T-helper 2 cell (primary cell): ENCODE measurements at regions not wholly inside any gene's neighbourhood (a gene's known extent, or its start where the extent isn't known, plus 50 kb on each side); places are given as distances from the start of the nearest gene placed in this dataset.

Experiments
- DNase-seq, 5 experiments: peaks; one replicate each; pipeline versions ENCODE4 v3.0.0 to v3.0.0-alpha.2; 2012 to 2022

DNA sequence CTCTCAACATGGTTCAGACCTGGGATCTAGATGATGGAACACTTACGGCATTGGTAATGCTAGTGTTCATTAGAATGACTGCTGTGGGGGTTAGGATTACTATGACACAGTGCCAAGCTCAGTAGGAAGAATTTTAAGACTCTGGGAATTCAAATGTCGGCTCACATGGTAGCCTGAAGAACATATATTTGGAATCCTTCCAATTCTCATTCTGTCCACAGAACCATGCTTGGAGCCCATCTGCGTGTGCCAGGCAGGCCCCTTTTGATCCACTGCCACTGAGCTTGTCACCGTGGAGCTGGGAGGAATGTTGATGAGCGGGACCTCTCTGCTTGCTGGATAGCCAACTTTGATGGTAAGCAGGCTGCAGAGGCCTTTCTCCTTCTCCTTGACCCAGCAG, 322.0 kb upstream of the SOX11 start:
- DNase-seq = no peak

DNA sequence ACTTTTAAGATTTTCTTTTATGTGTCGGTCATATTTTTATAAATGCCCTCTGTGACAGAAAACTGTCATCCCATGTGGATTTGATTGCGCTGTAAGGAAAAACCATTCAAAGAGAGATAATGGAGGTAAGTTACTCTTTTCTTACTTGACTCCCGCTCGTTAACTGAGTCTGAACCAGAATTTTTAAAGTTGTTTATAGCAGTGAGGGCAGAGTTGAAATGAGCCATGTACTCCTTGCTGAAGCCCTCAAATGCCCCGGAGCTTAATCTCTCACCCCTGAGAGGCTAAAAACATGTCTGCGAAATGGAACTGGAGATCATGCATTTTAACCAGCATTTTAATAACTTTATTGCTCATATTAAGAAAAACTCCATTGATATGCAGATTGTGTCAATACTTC, 320.0 kb upstream of the SOX11 start:
- no peak for DNase-seq

DNA sequence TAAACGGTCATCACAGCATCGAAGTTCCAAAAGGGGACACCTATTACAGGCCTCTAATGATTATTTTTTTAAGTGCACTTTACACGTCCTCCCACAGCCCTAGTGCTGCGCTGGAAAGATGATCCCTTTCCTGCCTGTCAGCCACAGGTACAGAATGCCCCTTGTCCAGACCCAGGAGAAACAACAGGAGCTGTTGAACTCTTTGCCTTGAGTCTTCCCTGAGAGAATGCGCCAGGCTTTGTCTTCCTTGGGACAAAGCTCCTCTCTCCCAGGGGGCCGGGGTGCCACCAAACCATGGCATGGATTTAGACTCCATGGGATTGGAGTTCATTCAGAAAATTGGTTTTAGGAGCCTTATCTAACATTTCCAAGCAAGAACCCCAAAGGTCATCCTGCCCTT, 319.0 kb upstream of the SOX11 start:
- DNase-seq = no peak

DNA sequence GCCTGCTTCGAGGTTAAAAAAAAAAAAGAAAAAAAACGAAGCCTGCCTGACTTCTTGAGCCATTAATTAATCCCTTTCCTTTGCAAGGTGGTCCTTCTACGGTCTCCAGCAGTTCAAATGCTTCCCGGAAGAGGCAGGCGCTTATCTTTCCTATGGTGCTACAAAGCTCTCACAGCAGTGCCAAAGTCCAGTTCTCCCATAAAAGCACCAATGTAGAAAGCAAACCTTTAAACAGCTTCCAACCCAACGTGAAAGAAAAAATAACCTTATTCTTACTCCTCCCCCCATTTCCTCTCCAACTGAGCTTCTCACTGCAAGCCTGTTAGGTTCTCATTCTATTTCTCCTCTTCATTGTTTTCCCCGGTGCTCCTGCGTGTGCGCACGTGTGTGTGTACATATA, 317.4 kb upstream of the SOX11 start:
- no peak for DNase-seq

DNA sequence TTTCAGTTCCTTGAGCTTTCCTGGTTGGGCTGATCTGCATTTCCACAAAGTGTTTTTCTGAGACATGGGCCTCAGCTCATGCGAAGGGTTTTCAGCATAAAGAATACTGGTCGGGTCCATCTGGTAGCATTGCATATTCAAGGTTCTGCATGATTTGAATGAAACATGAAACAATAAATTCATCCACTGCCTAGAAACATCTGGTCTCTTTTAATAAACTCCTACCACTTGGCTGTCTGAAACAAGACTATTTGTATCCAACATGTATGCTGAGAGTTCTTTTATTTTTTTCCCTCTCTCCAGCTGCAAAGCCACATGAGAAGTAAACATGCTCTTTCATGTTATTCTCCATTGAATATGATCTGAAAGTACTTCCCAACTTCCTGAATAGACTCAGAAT, 314.9 kb upstream of the SOX11 start:
- no peak for DNase-seq

DNA sequence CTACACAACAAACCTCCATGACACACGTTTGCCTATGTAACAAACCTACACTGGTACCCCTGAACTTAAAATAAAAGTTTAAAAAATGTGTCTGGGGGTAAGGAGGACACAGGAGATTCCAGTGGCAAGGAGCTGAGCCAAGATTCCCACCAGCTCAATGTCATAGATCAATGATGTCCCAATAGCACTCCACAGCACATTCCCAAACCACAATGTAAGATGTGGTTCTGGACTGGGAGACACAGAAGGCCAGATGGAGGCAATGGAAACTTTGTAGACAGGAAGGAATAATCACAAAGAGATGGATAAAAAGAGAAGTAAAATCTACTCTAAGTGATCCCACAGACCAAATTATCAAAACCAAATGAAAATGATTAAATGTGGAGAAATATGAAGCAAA, 312.4 kb upstream of the SOX11 start:
- no peak for DNase-seq

DNA sequence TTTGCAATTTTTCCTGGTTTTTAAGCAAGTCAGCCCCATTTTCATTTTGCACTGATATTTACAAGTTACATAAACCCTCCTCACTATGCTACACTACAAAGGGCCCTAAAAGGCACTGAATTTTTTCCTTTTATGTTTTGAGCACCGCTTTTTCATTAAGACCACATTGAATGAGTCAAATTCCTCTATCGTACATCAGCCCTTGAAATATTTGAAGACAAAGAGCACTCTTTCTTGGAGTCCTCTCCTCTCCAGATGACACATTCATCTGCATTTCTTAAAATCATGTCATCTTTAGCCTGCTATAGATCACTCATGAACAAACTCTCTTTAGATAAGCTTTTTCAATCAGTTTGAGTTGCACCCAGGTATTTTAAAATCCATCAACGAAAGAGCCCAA, 306.6 kb upstream of the SOX11 start:
- DNase-seq = no peak

DNA sequence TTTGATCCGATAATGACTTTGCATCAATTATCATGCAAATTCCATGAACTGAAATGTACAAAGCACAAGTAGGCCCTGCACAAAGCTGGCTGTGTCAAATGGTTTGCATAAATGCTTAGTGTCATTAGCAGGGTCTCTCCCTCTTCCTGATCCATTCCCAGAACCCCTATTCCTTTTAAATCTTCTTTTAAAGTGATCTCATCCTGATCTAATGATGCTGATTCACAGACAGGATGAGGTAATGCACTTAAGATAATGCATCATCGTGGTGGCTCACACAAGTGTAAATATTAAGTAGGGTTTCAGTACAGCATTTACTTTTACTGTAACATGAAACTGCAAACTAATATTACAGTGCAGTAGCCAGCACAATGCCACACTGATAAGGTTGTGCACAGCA, 304.8 kb upstream of the SOX11 start:
- DNase-seq = no peak

DNA sequence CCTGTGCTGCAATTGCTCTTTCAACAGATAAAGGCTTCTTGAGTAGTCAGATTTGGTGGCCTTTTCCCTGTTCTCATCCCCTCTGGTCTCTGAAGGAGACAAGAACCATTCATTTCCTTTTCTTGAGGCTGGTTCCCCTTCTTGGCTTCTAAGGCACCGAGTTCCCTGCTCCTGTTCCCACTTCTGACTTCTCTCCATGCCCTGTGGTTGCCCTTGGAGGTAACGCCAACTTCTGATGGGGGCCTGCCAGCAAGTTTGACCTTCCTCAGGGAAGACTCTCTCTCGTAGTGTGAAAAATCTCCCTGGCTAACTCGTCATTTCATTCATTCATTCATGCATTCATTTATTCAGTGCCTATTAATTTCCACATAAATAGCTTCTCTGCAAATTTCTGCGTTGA, 302.4 kb upstream of the SOX11 start:
- DNase-seq = no peak

DNA sequence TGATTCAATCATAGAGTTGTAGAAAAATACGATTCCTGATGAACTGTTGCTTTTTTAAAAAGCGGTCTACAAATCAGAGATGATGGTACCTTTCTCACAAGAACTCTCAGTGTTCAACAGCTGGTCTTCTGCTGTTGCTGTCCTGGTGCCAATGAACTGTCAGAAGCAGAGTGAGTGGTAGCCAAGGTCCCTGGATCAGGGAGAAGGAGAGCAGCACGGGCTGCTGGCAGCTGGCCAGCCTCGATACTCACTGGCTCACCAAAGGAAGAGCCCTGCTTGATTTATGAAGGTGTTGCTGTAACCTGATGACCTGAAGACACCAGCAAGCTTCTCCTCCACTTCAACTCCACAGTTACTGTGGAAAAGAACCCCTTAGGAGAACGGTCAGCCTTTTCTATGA, 300.8 kb upstream of the SOX11 start:
- DNase-seq = no peak

DNA sequence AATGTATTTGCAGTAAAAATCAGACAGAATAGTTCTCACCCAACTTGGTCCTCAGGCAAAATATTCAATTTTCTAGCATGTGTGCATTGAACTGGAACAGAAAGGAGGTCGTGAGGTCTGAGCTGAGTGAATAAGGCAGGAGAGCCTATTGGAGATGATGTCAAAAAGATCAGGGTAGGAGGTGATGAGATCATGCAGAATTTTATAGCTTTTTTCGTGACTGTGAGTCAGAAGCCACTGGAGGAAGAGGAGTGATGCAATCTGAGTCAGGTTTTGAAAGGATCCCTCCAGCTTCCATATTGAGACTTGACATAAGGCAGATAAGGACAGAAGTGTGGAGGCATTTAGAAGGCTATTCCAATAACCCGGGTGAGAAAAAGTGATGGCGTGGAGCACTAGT, 299.5 kb upstream of the SOX11 start:
- DNase-seq = no peak

DNA sequence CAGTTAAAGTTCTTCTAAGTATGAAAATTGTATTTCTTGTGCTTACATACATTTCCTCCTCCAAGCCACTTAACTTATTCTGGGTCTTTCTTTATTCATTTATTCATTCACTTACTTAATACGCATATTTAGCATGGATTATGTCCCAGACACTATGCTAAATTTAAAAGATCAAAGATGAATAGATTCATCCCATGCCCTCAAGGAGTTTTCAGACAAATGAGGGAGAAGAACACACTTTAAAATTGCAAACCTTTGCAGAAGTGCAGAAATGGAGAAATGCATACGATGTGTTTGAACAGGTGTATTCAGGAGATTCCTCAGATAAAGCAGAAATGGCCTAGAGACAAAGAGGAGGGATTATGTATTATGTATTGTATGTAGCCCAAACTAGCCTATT, 298.7 kb upstream of the SOX11 start:
- DNase-seq = no peak

DNA sequence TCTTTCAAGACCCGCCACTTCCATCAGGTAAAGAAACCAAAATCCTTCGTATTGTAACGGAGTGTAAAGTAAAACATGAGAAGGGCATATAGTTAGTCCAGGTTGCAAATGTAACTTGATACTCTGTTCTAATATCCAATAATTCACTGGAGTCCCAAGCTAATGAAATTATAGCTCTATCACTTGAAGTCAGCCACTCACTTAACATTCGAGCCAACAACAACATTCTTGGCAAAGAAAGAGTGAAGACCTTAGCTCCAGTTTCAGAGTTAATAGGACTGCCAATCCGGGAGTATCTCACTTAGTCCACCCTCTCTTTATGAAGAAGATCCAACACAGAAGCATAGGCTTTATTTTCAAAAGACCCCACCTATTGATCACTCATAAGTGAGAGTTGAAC, 298.0 kb upstream of the SOX11 start:
- DNase-seq = no peak

DNA sequence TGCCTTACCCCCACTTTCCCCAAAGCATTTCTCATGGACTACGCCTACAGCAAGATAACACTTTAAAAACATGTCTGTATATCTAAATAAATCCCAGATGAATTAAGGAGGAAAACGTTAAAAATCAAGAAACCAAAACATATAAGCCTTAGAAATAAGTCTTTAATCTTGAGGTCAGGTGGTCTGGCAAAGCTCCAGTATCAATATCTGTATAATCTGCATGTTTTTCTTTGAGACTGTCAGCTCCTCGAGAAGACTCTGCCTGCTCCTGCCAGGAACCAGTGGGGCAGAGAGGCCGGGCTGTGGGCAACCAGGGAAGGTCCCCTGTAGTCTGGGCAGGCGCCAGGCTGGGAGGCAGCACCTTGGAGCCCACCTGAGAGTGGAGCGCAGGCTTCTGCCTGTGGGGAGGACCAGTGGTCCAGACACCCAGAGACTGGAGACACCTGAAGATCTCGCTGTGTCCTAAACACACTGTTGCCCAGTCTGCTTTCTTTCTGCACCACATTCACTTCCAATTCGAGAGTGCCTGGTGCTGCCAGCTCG, 291.0 kb upstream of the SOX11 start:
- no peak for DNase-seq

DNA sequence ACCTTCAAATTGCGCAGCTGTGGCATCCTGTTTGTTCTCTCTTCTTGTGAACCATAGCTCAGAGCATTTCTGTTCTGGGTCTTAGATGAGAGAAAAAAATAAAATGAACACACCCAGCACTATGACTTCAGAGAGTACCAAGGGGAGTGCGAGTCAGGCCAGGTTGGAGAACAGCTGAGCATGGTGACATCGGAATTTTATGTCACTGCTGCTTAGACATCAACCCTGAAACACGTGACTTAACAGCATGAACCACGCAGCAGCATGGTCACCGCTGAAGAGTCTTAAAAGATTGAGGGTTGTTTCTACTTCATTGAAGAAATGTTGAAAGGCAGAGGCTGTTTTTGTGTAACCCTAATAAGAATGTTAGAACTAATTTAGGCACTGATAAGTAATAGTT, 288.8 kb upstream of the SOX11 start:
- DNase-seq = no peak

DNA sequence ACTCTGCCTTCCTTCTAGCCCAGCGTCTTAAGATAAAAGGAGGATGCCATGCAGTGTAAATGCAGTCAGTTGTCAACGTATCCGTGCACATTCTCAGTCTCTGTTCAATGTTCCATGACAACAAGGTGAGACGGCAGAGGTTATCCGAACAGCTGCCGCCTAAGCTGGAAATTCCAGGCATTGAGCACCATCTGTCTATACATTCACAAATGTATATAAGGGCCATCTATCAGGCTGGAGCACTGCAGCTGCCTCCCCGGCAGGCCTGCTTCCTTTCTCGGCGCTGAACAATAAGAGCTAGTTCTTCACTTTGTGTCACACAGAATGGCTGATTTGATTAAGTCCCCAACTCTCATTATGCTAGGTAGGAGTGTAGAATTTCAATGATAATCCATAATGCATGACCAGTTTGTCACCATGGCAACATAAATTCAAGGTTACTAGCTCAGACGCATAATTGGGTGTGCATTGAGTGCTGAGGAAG, 282.2 kb upstream of the SOX11 start:
- DNase-seq = no peak

DNA sequence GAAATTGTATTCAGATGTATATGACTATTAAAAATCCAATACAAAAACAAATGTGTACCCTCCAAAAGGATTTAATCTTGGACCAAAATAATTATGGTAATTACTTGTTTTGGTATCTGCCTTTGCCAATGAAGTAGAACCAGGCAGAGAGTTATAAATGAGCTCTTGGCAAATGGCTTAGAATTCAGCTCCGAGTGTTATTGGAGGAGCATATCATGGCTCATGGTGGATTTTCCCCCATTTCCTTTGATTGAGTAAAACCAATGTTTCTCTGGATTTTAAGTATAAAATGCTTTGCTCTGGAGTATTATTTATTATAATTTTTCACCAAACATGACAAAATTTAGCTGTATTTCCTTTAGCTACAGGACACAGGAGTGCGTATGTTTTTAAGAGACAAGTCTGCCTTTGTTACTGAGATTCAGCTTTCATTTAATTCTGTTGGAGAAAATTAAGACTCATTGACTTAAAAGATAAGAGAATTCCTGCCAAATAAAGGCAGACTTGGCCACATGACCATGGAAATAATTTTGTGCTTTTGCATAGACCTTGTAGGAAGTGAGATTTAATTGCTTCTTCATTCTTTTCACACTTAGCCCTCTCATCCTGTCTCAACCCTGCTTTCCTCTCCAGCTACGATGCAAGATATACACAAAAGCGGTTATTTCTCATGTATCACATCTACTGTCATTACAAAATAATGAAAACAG, 281.0 kb upstream of the SOX11 start:
- no peak for DNase-seq

DNA sequence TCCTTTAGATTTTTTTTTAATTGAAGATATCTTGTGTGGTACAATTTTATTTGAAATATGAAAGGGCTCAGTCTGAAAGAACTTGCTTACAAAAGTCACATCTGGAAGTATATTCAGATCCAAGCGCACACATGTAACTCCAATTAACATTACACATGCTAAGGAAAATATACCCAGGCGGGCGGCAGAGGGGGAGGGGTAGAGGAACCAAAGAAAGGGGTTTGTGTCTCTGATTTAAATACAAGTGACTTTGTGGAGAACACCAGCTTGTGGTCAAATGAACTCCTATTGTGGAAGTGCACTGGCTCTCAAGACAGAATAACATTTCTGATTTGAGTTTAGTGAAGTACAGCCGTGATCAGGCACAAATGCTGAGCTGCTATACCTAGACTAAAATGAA, 280.2 kb upstream of the SOX11 start:
- DNase-seq = no peak

DNA sequence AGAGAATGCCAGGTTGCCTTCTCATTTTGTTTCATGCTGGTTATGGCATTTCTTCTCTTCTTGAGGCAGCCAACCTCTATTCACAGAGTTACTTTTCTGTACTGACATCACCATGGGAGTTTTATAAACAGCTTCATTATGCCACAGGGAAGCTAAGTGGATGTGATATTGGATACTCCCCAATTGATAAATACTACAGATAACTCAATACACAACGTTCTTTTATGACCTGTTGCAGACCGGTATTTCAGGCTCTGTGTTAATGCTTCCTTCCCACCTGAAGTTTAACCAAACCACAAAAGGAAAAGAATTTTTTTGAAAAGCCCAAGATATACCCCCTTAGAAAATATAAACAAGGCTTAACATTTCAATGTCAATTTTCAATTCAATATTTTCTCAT, 258.3 kb upstream of the SOX11 start:
- DNase-seq = no peak

DNA sequence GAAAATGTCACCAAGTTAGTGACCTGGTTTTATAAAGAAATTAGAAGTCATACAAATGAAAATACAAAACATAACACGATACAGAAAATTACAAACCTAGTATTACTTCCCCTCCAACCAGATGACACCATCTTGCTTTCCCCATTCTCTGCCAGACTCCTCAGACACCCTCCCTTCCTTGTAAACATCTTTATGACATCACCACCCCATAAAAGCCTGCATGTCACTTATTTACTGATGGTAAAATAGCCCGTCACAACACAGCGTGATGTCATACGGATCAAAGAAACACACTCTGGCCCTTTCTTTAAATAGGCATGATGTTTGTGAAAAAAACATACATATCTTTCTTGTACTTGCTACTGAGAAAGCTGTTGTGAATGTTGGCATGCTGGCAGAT, 254.8 kb upstream of the SOX11 start:
- no peak for DNase-seq

DNA sequence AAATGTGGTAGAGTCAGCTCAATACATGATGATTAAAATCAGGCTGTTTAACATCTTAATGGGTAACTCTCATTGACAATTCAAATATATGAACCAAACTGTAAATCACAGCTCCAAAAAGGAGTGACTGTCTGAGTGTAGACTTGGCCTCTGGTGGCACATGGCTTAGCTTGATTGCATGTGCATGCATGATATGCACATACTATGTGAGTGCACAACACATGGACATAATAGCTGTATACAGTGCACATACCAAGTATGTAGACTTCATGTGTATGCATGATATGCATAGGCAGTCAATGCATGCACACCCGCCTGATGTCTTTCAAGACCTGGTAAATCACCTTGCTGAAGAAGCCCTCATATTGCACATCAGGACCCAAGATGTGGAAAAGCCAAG, 252.0 kb upstream of the SOX11 start:
- no peak for DNase-seq

DNA sequence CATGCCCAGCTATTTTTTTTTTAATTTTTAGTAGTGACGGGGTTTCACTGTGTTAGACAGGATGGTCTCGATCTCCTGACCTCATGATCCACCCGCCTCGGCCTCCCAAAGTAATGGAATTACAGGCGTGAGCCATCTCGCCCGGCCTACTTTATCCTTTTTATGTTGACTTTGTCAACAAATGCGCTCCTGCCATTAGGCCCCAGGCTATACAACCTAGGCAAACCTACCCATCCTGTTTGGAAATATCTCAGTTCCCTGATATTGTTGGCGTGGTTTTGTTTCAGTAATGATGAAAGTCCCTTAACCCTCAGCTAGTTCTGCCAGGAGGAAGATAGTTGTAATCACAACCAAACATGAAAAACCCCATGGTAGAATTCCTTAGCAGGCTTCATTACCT, 249.4 kb upstream of the SOX11 start:
- DNase-seq = no peak

DNA sequence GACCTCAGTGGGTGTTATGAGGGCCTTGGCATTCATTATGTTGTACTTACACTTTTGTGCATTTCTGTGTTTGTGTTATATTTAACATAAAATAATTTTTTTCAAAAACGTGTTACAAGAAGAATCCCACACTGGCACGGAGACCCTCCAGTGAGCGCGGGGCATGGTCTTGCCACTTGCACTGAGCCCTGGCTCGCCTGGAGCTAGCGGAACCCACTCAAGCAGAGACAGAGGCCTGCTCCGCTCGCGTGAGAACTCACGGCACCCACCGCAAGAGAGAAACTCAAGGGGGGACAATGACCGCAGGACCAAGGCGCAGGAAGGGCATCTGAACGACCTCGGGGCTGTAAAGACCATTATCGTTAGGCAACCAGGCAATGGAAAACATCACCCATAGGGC, 248.0 kb upstream of the SOX11 start:
- DNase-seq = no peak

DNA sequence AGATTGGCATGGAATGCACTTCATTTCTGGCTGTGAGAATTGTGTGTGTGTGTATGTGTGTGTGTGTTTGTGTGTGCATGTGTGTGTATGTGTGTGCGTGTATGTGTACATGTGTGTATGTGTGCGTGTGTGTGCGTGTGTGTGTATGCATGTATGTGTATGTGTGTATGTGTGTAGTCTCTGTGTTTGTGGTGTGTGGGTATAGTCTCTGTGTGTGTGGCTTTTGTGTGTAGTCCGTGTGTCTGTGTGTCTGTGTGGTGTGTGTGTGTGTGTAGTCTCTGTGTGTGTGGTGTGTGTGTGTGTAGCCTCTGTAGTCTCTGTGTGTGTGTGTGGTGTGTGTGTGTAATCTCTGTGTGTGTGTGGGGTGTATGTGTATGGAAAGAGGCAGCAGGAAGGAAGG, 247.3 kb upstream of the SOX11 start:
- DNase-seq = no peak

DNA sequence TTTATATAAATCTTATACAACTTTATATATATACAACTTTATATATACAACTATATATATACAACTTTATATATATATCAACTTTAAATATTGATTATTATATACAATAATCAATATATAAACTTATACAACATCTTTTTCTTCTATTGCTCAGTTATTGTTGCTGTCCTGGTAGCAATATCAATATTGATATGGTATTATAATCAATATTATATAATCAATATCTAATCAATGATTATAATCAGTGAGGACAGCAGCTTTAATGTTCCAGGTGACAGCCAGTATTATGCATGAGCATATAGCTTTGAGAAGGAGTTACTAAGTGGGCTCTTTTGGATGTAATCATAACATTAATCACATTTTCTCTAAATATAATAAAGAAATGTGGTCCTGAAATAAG, 242.3 kb upstream of the SOX11 start:
- DNase-seq = no peak
